Spleen (tissue), 7 donors: ENCODE measurements at regions not wholly inside any gene's neighbourhood (a gene's known extent, or its start where the extent isn't known, plus 50 kb on each side); places are given as distances from the start of the nearest gene placed in this dataset.

Experiments used
- CTCF ChIP-seq, 11 experiments: fragments of 200-600 bp in 7 of 11; fragments of 450-650 bp in 4 of 11; sonication (generic) in 4 of 11; IDR thresholded peaks in 8 of 11; conservative IDR thresholded peaks in 3 of 11; 1 replicate in 7 of 11; 2 replicates in 4 of 11; pipeline versions ENCODE4 v1.4.0 to v1.8.0; 2016 to 2021; ENCODE audit warnings: antibody characterized with exemption in 11 of 11, inconsistent platforms in 4 of 11, mild to moderate bottlenecking in 1 of 11
- POLR2A ChIP-seq, 3 donors: fragments of 450-650 bp; IDR thresholded peaks; one replicate each; pipeline ENCODE4 v1.5.1; 2017; ENCODE audit warnings: antibody characterized with exemption in 3 of 3, mild to moderate bottlenecking in 1 of 3
- donor health status: DM: no; HTN: no; CAD: no; lungs with moderate emphysema.
- donor health status: DM: no; HTN: no; CAD: no.
- donor health status: DM: no; HTN: no; CAD: no.

- TF ChIP-seq CTCF (IDR thresholded peaks at IDR 0.05 in 8 of 11, conservative IDR thresholded peaks at IDR 0.05 in 3 of 11) (no peak), POLR2A (IDR thresholded peaks at IDR 0.05) (no peak)
Observed at GRCh38 chr13:87198371-87198770, 472.8 kb upstream of the SLITRK5 start.
